DND-41 (cell line): ENCODE measurements at regions not wholly inside any gene's neighbourhood (a gene's known extent, or its start where the extent isn't known, plus 50 kb on each side); places are given as distances from the start of the nearest gene placed in this dataset.

ENCODE experiments used
- EZH2 ChIP-seq: IDR thresholded peaks from 3 replicates; pipeline ENCODE4 v1.6.1; 2012; ENCODE audit warnings: borderline replicate concordance, low read depth, mild to moderate bottlenecking, moderate library complexity, low read length, inconsistent platforms; ENCODE audit not compliant: severe bottlenecking
- TF ChIP-seq, protein P1 (sequence below): IDR thresholded peaks from 2 replicates; pipeline ENCODE4 v1.5.1; 2012; ENCODE audit warnings: borderline replicate concordance, low read length, moderate library complexity, mild to moderate bottlenecking; ENCODE audit not compliant: poor library complexity, severe bottlenecking; ENCODE audit errors: extremely low read depth

- TF ChIP-seq, protein P1, sequence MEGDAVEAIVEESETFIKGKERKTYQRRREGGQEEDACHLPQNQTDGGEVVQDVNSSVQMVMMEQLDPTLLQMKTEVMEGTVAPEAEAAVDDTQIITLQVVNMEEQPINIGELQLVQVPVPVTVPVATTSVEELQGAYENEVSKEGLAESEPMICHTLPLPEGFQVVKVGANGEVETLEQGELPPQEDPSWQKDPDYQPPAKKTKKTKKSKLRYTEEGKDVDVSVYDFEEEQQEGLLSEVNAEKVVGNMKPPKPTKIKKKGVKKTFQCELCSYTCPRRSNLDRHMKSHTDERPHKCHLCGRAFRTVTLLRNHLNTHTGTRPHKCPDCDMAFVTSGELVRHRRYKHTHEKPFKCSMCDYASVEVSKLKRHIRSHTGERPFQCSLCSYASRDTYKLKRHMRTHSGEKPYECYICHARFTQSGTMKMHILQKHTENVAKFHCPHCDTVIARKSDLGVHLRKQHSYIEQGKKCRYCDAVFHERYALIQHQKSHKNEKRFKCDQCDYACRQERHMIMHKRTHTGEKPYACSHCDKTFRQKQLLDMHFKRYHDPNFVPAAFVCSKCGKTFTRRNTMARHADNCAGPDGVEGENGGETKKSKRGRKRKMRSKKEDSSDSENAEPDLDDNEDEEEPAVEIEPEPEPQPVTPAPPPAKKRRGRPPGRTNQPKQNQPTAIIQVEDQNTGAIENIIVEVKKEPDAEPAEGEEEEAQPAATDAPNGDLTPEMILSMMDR: no peak
- TF ChIP-seq EZH2: no peak
These were observed 88.6 kb upstream of the ARID1B start for GRCh38 chr6:156688620-156688971.
